ENCODE measurements at regions not wholly inside any gene's neighbourhood (a gene's known extent, or its start where the extent isn't known, plus 50 kb on each side); places are given as distances from the start of the nearest gene placed in this dataset.

DNA sequence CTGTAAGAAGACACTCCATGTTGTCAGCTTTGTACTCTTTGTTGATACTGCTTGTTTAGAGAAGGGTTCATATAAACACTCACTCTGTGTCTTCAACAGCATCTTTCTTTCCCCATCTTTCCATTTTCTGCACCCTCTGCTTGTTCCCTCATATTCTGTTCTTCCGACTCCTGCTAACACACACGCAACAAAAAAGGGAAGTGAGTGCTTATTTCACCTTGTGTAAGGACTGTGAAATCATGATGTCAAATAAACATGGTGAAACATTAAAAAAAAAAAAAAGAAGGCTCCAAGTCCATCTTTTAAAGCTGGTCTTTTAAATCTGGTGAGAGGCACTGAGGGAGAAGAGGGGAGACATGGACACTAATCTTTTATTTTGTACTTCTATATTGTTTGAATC lies 145.4 kb downstream of the RPAP3 start:
- no peak for DNase-seq (ENCODE audit: low read depth, low spot score)

DNA sequence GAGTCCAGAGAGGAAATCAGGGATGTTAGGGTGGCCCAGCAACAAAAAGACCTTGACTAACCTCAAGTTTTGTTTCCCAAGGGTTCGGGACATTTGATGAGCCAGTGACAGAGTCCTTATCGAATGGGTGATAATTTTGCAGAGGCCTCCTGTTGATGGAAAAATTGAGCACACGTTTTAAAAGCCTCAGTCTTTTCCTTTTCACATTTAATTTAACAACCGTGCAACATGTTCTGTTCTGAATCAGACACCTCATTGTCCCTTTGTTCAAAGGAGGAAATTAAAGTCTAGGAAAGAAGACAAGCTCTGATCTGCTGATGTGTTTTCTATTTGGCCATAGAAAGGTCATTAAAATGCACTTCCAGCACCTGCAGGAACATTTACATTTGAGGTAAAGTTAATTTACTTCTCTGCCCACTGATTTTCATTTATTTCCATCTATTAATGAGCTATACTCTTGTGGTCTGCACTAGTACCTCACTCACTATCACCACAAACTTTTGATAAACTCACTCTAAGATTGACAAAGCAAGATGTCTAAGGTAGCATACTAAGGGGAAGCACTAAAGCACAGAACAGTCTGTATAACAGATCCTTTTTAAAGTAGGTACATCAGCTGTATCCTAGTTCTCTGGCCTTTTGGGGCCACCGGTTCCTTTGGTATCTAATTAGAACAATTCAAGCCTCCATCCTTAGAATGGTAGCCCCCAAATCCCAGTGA lies 147.0 kb downstream of the RPAP3 start:
- DNase-seq (ENCODE audit: low read depth, low spot score), result no peak

DNA sequence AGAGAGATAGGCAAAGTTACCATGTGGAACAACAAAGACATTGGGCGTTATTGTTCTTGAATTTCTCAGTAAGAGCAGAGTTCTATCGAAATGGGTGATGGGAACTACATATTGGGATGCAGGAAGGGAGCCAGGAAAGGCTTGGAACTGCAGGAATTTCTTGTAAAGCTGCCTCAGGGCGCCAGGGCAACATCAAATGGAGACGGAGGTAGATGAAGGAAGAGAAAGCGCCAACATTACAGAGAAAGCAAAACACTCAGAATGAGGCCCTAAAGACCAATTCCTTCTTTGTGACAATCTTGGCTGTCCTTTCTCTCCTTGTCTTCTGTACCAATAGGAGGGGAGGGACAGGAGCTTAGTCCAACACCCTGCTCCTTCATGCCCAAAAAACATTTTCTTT lies 148.4 kb downstream of the RPAP3 start:
- peak; percentile 55 for DNase-seq (ENCODE audit: low read depth, low spot score)

DNA sequence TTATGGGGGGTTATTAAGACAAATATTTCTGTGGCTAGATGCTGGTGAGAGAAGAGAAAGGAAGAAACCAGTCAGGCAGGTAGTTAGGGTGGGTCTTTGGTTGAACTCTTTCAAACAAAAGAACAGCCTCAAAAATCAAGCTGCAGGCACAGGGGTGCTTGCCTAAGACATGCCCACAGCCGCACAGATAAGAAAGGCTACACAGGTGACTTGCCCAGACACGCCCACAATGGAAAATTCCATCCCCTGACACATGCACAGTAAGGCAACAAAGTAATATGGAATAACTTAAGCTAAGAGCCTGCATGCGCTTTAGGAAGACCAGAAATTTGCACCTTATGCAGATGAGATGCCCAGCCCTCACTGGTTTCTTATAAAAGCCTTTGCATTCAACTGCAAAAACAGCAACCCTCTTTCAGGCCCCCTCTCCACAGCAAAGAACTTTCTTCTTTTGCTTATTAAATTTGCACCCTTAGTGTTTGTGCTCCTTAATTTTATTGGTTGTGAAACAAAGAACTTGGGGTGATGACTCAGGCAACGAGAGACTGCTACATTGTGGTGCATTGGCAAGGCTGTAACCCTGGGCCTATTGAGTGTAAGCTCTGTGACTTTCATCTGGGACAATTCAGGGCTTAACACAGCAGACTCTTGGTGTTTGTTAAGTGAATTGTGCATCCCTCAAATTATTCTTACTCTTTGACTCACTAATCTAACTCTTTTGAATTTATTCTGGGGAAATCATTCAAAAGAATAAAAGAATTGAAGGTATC lies 149.4 kb downstream of the RPAP3 start:
- peak; percentile 4 for DNase-seq (ENCODE audit: low read depth, low spot score)

DNA sequence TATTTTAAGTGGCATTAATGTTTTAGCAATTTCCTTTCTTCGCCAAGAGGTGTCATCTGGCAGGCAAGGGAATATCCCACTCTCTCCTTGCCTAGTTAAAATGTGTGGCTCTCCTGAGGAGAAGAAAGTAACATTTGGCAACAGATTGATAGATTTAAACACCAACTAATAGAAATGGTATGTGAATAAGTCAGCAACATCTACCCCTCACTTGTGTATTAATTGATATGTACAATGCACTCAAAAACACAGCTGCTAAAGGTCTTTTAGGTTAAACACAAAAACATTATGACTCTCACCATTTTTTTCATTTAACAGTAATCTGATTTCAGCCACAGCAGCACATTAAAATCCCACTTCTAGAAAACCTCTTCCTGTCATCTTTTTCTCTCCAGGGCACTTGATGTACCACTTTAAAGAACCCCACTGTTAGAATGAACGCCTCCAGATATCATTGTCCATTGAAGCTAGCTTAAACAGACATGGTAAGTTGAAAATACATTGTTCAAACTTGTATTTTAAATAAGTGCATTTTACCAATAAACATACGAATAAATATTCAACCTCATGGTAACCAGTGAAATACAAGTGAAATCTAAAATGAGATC lies 151.7 kb downstream of the RPAP3 start:
- DNase-seq (ENCODE audit: low read depth, low spot score), result no peak

DNA sequence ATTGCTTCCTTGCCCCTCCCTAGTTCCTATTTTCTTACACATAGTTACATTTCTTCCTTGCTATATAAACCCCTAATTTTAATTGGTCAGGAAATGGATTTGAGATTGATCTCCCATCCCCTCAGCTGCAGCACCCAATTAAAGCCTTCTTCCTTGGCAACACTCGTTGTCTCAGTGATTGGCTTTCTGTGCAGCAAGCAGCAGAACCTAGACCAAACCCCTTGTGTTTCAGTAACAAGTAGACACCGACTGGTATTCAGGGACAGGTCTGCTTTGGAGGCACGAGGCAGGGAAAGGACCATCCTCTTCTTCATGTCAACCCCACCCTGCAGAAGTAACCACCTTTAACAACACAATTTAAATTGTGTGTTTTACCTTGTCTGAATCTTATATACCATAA lies 152.6 kb downstream of the RPAP3 start:
- no peak for DNase-seq (ENCODE audit: low read depth, low spot score)

DNA sequence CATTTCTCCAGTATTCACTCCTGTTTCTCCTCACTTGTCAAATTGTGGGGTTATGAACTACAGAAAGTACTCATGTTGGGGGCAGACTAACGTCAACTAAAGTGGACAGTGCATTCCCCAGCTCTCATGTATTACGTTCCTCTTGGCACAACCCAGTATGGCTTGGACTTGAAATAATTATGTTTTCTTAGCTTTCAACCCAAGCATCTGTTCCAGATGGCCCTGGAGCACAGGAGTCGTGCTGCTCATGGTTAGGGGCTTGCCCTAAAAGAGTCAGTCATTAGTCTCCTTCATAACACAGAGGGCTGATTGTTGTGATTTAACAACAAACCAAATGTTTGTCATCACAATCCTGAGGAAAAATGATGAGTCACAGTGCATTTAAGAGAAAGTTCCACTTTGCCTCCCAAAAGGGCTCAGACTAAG lies 154.4 kb downstream of the RPAP3 start:
- DNase-seq (ENCODE audit: low read depth, low spot score), result no peak

DNA sequence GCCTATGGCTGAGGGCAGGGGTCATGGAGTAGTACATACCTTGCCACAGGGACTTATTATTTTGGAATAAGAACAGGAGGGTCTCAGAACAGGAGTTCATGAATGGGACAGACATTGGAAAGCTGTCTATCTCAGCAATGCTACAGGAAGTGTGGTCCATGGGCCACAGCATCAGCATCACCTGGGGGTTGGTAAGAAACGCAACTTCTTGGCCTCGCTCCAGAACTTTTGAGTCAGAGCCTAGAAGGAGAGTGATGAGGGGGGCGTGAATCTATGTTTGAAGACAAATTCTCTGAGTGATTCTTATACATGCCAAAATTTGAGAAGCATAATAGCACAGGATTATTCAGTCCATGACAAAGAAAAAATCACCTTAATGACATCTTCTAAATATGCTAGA lies 156.6 kb downstream of the RPAP3 start:
- no peak for DNase-seq (ENCODE audit: low read depth, low spot score)

DNA sequence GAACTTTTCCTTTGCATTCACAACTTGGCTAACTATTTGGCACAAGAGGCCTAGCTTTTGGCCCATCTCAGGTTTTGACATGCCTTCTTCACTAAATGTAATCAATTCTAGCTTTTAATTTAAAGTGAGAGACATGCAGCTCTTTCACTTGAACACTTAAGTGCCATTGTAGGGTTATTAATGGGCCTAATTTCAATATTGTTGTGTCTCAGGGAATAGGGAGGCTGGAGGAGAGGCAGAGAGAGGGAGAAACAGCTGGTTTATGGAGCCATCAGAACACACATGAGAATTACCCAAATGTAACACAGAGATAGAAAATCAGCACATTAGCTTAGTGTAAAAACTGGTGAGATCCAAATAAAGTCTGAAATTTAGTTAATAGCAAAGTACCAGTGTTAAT lies 157.4 kb downstream of the RPAP3 start:
- no peak for DNase-seq (ENCODE audit: low read depth, low spot score)

DNA sequence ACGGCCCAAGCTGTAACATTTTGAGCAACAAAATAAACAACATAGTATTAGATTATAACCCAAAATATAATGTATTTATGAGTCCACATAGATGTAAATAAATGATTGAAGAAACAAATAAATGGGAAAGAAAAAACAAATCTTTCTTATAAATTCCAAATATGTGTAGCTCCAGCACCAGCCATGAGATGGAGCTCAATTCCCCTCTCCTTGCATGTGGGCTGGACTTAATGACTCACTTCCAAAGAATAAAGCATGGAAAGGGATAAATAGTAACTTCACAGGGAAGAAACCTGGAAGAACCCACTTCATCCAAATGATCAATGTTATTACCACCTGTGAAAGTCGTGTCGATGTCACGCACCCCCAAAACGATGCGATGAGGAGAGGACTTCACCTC lies 158.8 kb downstream of the RPAP3 start:
- peak; percentile 5 for DNase-seq (ENCODE audit: low read depth, low spot score)

DNA sequence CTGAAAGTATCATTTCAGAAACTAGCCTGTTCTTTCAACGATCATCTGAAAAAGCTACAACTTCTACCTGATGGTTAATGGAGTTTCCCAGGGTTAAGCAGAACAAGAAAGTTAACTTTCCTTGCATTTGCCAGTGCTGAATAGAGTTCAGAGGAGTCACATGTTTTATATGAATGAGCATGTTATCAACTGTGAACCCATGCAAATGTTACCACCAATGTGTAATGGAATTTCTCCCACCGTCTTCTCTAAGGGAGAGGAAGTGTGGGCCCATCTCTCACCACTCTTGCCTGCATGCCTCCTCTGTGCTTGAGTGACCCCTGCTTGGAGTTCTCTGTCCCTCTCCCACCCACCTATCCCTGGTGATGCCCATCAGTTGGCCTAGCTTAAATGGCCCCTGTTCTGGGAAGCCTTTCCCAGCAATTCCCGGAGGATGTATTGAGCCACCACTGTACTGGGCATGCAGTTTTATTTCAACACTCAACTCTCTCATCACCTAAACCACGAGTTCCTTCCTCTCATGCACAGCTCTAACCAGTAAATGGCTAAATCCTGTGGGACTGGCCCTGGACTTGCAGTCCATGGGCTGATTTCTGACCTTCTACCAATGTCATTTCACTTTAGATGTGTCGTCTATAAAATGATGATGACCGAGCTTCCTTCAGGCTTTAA lies 159.8 kb downstream of the RPAP3 start:
- no peak for DNase-seq (ENCODE audit: low read depth, low spot score)

DNA sequence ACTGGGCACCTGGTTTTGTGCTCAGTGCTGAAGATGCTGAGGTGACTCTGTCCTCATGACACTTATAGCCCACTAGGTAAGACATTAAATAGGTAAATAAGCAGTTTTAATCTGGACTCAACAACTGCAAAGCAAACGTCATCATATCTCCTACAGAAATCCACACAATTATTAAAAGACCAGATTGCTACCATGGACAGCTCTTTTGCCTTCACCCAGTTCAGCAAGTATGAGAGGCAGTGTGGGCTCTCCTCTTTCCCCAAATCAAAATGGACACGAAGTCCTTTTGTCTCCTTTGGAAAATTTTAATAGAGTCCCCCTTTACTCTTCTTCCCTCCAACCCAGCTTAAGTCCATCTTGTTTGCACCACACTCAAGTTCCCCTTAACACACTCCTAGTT lies 171.1 kb downstream of the RPAP3 start:
- no peak for DNase-seq (ENCODE audit: low read depth, low spot score)

DNA sequence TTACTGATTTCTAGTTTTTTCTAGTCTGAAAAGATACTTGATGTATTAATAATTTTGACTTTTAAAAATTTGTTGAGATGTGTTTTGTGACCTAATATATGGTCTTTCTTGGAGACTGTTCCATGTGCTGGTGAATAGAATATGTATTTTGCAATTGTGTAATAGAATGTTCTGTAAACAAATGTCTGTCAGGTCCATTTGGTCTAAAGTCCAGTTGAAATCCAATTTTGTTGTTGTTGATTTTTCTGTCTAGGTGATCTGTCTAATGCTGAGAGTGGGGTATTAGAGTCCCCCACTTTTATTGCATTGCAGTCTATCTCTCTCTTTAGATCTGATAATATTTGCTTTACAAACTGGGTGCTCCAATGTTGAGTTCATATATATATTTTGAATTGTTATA lies 175.8 kb downstream of the RPAP3 start:
- DNase-seq (ENCODE audit: low read depth, low spot score), result no peak

DNA sequence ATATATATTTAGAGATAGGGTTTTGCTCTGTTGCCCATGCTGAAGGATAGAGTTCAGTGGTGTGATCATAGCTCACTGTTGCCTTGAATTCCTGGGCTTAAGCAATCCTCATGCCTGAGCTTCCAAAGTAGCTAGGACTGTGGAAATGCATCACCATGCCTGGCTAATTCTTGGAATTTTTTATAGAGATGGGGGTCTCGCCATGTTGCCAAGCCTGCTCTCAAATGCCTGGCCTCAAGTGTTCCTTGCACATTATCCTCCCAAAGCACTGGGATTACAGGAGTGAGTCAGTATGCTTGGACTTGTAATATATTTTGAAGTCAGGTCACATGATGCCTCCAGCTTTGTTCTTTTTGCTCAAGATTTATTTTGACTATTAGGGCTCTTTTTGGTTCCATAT lies 178.0 kb downstream of the RPAP3 start:
- DNase-seq (ENCODE audit: low read depth, low spot score), result peak; percentile 16

DNA sequence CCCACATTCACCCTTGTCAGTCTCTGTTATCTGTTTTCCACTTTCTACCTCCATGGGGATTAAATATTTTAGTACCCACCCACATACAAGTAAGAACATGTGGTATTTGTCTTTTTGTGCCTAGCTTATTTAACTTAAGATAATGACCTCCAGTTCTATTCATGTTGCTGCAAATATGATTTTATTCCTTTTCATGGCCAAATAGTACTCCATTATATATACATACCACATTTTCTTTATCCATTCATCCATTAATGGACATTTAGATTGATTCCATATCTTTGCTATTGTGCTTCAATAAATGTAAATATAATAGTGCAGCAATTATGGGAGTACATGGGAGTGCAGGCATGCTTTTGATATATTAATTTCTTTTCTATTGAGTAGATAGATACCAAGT lies 185.8 kb downstream of the RPAP3 start:
- DNase-seq (ENCODE audit: low read depth, low spot score), result no peak

DNA sequence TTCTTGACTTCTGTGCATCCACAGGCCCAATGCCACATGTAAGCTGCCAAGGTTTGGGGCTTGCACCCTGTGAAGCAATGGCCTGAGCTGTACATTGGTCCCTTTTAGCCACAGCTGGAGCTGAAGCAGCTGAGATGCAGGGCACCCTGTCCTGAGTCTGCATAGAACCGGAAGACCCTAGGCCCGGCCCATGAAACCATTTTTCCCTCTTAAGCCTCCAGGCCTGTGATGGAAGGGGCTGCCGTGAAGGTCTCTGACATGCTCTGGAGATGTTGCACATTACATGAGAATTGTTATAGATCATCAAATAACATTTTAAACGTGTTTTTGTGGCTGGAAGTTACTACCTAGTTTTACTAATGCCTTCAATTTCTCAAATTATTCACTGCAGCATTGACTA lies 188.7 kb downstream of the RPAP3 start:
- no peak for DNase-seq (ENCODE audit: low read depth, low spot score)

DNA sequence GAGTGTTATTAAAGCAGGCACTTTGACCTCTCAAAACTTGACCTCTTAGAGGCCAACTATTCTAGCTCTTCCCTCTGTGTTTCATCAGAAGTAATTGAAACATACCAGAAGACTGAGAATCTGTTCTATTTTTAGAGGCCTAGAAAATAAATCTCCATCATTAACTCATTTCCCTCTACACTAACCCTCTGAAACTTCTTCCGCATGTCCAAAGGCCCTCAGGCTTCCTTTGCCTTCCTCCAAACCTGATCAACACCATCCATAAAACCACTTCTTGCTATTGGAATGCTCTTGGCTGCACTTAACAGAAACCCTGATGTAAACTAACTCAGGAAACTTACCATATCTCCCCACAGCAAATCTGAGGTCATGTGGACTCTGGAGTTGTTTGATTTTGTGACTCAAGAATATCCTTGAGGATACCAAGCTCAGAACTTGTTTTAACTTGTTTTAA lies 196.4 kb downstream of the RPAP3 start:
- DNase-seq (ENCODE audit: low read depth, low spot score), result no peak

DNA sequence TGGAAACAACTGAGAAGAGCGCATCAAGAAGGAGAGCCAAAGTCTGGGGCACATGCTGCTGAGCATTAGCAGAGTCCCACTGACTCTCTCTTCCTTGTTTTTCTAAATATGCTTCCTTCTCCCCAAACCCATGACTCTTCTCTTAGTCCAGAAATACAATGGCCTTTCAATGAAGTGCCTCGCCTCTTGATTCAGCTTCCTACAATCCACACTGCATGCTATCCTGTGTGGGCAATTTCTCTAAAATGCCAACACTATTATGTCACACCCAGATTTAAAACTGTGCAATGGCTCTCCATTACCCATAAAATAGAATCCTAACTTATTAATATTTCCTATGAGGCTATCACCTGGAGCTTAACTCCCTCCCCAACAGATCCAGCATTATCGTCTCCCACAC lies 198.6 kb downstream of the RPAP3 start:
- DNase-seq (ENCODE audit: low read depth, low spot score), result no peak

DNA sequence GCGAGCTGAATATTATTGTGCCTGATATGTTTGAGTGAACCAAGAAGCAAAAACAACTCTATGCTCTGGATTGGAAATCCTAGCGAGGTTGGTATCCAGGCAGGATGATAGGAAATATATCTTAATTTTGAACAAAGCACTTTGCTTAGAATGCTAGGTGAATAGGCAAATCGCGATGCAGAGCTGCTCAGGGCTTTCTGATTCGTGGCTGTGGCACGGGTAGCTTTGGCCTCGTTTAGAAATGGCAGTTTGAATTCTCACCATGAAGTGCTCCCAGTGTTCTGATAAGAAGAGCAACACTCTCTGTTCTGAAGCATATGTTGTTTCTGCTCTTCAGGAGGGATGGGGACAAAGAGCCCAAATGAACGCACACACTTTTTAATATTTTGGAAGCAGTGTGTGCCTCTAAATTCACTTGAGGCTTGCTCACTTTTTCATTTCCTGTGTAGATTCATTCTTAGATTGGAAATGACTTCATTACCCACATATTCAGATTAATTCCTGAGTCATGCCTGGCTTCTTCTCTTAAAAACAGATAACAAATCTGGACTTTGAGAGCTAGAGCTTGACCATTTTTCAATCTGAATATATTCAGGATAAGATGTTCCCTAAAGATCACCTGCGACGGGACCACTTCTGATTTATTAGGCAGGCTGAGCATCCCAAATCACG lies 200.9 kb downstream of the RPAP3 start:
- no peak for DNase-seq (ENCODE audit: low read depth, low spot score)

DNA sequence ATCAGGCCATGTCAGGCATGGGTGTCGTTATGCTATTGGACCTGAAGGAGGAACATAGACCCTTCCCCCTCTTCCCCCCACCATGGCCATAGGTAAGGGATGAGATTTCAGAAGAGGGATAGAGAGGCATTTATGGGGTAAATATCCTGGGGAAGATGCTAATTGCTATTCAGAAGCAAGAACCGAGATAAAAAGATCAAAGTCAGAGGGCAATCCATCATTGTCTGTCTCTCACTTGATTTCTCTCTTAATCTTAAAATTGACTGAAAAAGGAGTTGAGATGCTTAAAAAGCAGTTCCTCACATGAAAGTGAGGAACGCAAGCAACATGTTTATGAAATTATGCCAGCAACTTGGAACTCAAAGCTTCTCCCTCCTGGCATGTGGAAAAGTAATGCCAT lies 212.0 kb downstream of the RPAP3 start:
- no peak for DNase-seq (ENCODE audit: low read depth, low spot score)

DNA sequence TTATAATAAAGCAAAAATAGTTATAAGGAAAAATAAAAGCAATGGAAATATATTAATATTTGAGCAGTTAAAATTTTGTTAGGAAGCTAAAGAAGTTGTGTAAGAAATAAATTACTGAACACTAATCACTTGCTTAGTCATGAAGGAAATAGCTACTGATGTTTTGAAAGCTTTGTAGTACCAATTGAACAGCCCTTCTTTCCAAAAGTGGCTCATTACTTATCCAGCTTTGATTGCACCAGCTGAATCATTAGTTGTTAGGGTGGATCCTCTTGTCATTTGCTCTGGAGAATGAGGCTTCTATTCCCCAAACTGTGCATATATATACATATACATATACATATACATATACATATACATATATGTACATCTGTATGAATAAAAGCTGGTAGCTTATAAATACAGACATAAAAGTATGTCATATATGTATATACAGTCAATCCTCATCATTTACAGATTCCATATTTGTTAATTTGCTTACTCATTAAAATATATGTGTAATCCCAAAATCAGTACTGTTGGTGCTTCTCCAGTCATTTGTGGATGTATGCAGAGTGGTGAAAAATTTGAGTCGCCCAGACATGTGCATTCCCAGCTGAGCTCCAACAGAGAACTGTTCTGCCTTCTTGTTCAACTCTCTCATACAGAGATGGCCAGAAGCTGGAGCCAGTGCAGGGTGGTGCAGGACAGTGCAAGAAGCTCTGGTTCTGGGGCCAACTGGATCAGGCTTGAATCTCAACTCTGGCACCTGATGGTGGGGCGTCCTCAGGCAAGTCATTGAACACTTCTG lies 214.1 kb downstream of the RPAP3 start:
- no peak for DNase-seq (ENCODE audit: low read depth, low spot score)
